HL-60 (cell line): ENCODE measurements at regions not wholly inside any gene's neighbourhood (a gene's known extent, or its start where the extent isn't known, plus 50 kb on each side); places are given as distances from the start of the nearest gene placed in this dataset.

Experiments used
- DNase-seq, 2 experiments: peaks; one replicate each; pipeline ENCODE4 v3.0.0-alpha.2; 2010 to 2020; ENCODE audit warnings: low read depth in 1 of 2, low spot score in 1 of 2
- H3K27ac ChIP-seq: fragments of 250-450 bp; sonication (Bioruptor Pico); replicated peaks from 2 replicates; pipeline ENCODE4 v1.5.1; 2020; ENCODE audit warnings: mild to moderate bottlenecking, moderate library complexity
- H3K27me3 ChIP-seq: fragments of 250-450 bp; sonication (Bioruptor Pico); 2 replicates; pipeline ENCODE4 v1.5.1; 2021; ENCODE audit warnings: mild to moderate bottlenecking, moderate library complexity; ENCODE audit not compliant: insufficient read depth, poor library complexity, severe bottlenecking
- H3K4me3 ChIP-seq: replicated peaks from 2 replicates; pipeline ENCODE4 v1.5.1; 2011; ENCODE audit warnings: mild to moderate bottlenecking, control low read depth, low read length; ENCODE audit not compliant: insufficient read depth
- GABPA ChIP-seq: IDR thresholded peaks from 2 replicates; pipeline ENCODE4 v1.6.1; 2012; ENCODE audit warnings: low read depth
- POLR2AphosphoS5 ChIP-seq: IDR thresholded peaks from 2 replicates; pipeline ENCODE4 v1.6.1; 2012; ENCODE audit warnings: low read depth
- REST ChIP-seq: IDR thresholded peaks from 2 replicates; pipeline ENCODE4 v1.6.1; 2012; ENCODE audit warnings: low read depth; ENCODE audit not compliant: insufficient replicate concordance
- SPI1 ChIP-seq: IDR thresholded peaks from 2 replicates; pipeline ENCODE4 v1.6.1; 2012; ENCODE audit warnings: low read depth, mild to moderate bottlenecking, borderline replicate concordance
- TF ChIP-seq, protein P1 (sequence below): IDR thresholded peaks from one replicate; pipeline ENCODE4 v1.5.1; 2011; ENCODE audit warnings: low read length, control low read depth, inconsistent platforms; ENCODE audit not compliant: insufficient read depth

- H3K27ac ChIP-seq = no peak overlapping the region
- TF ChIP-seq REST = no peak
- TF ChIP-seq SPI1 = no peak
- TF ChIP-seq GABPA = no peak
- TF ChIP-seq, protein P1, sequence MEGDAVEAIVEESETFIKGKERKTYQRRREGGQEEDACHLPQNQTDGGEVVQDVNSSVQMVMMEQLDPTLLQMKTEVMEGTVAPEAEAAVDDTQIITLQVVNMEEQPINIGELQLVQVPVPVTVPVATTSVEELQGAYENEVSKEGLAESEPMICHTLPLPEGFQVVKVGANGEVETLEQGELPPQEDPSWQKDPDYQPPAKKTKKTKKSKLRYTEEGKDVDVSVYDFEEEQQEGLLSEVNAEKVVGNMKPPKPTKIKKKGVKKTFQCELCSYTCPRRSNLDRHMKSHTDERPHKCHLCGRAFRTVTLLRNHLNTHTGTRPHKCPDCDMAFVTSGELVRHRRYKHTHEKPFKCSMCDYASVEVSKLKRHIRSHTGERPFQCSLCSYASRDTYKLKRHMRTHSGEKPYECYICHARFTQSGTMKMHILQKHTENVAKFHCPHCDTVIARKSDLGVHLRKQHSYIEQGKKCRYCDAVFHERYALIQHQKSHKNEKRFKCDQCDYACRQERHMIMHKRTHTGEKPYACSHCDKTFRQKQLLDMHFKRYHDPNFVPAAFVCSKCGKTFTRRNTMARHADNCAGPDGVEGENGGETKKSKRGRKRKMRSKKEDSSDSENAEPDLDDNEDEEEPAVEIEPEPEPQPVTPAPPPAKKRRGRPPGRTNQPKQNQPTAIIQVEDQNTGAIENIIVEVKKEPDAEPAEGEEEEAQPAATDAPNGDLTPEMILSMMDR = no peak
- no peak for TF ChIP-seq POLR2AphosphoS5
- DNase-seq = no peak
- H3K4me3 ChIP-seq = no peak overlapping the region
- no peaks in the 10 kb centered on the region for H3K27me3 ChIP-seq
Observed at GRCh38 chr16:80366023-80366422, 174.8 kb upstream of the DYNLRB2 start.

- H3K27ac ChIP-seq = no peak overlapping the region
- no peaks in the 10 kb centered on the region for H3K27me3 ChIP-seq
- no peak overlapping the region for H3K4me3 ChIP-seq
- TF ChIP-seq, protein P1 = no peak
- DNase-seq = no peak
Observed at GRCh38 chr16:80362816-80363215, 178.0 kb upstream of the DYNLRB2 start.

GRCh38 chr16:80356365-80356764 lies 184.4 kb upstream of the DYNLRB2 start:
- TF ChIP-seq POLR2AphosphoS5 (no peak), SPI1 (no peak), GABPA (no peak), REST (no peak)
- TF ChIP-seq, protein P1 = no peak
- Histone ChIP-seq H3K27me3 (no peaks in the 10 kb centered on the region), H3K4me3 (no peak overlapping the region), H3K27ac (no peak overlapping the region)
- no peak for DNase-seq

- DNase-seq = no peak
- Histone ChIP-seq H3K27me3 (no peaks in the 10 kb centered on the region), H3K4me3 (no peak overlapping the region), H3K27ac (no peak overlapping the region)
- TF ChIP-seq GABPA = no peak
- no peak for TF ChIP-seq POLR2AphosphoS5
- TF ChIP-seq REST = no peak
- TF ChIP-seq, protein P1 = no peak
- TF ChIP-seq SPI1 = no peak
Observed at GRCh38 chr16:80355335-80355734, 185.5 kb upstream of the DYNLRB2 start.
